ENCODE measurements at regions not wholly inside any gene's neighbourhood (a gene's known extent, or its start where the extent isn't known, plus 50 kb on each side); places are given as distances from the start of the nearest gene placed in this dataset.

DNA sequence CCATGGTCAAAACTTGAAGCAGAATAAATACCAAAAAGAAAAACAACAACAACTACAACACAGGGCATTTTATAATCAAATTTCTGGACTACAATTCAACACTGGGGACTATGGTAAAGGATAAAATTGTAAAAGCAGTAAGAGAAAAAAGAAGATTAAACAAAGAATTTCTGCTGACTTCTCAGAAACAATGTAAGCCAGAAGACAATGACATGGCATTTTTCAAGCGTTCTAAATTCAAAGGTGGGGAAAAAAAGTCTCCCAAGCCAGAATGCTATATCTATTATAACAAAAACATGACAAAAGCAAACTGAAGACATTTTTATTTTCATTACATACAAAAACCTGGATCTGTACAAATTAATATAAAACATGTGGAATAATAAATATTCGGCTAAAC is 433.1 kb downstream of the NPHP4 start:
- Mint-ChIP-seq H3K4me3 (no peak overlapping the region), H3K9me3 (peaks cover 12% of the 10 kb centered on the region), H3K27me3 (peaks cover 2% of the 10 kb centered on the region), H3K36me3 (ENCODE audit: low read depth) (no peaks in the 10 kb centered on the region), H3K4me1 (no peaks in the 10 kb centered on the region), H3K27ac (no peak overlapping the region)
- TF ChIP-seq, protein P1, sequence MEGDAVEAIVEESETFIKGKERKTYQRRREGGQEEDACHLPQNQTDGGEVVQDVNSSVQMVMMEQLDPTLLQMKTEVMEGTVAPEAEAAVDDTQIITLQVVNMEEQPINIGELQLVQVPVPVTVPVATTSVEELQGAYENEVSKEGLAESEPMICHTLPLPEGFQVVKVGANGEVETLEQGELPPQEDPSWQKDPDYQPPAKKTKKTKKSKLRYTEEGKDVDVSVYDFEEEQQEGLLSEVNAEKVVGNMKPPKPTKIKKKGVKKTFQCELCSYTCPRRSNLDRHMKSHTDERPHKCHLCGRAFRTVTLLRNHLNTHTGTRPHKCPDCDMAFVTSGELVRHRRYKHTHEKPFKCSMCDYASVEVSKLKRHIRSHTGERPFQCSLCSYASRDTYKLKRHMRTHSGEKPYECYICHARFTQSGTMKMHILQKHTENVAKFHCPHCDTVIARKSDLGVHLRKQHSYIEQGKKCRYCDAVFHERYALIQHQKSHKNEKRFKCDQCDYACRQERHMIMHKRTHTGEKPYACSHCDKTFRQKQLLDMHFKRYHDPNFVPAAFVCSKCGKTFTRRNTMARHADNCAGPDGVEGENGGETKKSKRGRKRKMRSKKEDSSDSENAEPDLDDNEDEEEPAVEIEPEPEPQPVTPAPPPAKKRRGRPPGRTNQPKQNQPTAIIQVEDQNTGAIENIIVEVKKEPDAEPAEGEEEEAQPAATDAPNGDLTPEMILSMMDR (IDR thresholded peaks at IDR 0.05): no peak
- ATAC-seq (ENCODE audit: low read depth) (no peak), DNase-seq (no peak)
- ChIA-PET POLR2A (no interaction called here), CTCF (no interaction called here)
- intact Hi-C loops (cut with micrococcal nuclease): no loop called here

DNA sequence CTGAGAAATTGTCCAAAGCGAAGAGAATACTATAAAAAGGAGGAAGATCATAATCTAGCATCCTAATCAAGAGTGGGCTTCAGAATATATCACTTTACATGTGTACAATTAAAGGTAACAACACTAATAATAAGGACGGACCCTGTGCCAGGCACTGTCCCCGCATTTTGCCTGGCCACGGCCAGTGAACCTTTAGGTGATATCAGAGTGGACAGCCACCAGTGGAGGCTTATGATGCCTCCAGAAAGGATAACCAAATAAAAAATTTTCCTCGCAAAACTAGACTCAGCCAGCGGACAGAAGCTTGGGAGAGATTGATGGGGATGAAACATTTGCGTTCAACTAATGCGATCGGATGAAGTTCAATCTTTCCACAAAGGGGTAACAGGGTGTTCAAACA is 436.4 kb downstream of the NPHP4 start:
- Mint-ChIP-seq H3K4me3 (no peak overlapping the region), H3K27ac (no peak overlapping the region), H3K9me3 (peaks cover 12% of the 10 kb centered on the region), H3K36me3 (ENCODE audit: low read depth) (no peaks in the 10 kb centered on the region), H3K4me1 (no peaks in the 10 kb centered on the region), H3K27me3 (peaks cover 4% of the 10 kb centered on the region)
- CTCF ChIA-PET: no interaction called here
- no peak for DNase-seq
- intact Hi-C loops (cut with micrococcal nuclease): no loop called here
- POLR2A ChIA-PET: no interaction called here
- TF ChIP-seq, protein P1 (IDR thresholded peaks at IDR 0.05): no peak
- no peak for ATAC-seq (ENCODE audit: low read depth)

DNA sequence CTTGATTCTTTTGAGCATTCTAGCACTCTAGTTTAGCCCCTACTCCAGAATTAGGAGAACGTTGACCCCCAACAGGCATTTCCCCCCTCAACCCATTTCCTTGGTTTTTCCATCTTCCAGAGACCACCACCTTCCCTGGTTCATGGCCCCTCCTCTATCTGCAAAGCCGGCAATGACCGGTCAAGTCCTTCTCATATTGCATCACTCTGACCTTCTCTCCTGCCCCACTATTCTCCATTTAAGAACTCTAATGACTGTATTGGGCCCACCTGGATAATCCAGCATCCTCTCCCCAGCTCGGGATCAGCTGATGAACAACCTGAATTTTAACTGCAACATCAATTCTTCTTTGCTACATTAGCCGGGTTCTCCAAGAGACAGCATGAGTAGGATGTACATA is 437.4 kb downstream of the NPHP4 start:
- Mint-ChIP-seq H3K9me3 (peaks cover 12% of the 10 kb centered on the region), H3K27ac (no peak overlapping the region), H3K4me3 (no peak overlapping the region), H3K36me3 (ENCODE audit: low read depth) (no peaks in the 10 kb centered on the region), H3K4me1 (no peaks in the 10 kb centered on the region), H3K27me3 (peaks cover 4% of the 10 kb centered on the region)
- ATAC-seq (ENCODE audit: low read depth): no peak
- ChIA-PET CTCF (no interaction called here), POLR2A (no interaction called here)
- DNase-seq: no peak
- intact Hi-C loops (cut with micrococcal nuclease): no loop called here
- TF ChIP-seq, protein P1 (IDR thresholded peaks at IDR 0.05): no peak

DNA sequence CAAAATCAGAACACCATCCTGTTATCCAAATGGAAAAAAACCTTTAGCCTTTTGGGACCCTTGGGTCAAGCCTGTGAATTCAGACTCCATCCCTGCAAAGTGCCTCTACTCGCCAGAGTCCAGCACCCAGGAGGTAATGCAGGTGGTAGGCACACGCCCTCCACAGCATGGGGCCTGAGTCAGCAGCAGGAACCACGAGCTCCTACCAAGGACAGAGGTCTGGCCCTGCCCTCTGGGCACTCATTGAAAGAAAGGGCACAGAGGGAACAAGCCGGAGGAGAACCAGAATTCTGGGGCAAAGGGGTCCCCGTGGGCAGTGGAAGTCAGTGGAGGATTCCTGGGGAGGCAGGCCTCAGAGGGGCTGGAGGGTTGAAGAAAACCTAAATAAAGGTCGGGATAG is 438.1 kb downstream of the NPHP4 start:
- Mint-ChIP-seq H3K4me1 (no peaks in the 10 kb centered on the region), H3K4me3 (no peak overlapping the region), H3K27me3 (peaks cover 4% of the 10 kb centered on the region), H3K36me3 (ENCODE audit: low read depth) (no peaks in the 10 kb centered on the region), H3K9me3 (peaks cover 12% of the 10 kb centered on the region), H3K27ac (no peak overlapping the region)
- intact Hi-C loops (cut with micrococcal nuclease): no loop called here
- CTCF ChIA-PET: no interaction called here
- TF ChIP-seq, protein P1 (IDR thresholded peaks at IDR 0.05): no peak
- DNase-seq: no peak
- ATAC-seq (ENCODE audit: low read depth): no peak
- POLR2A ChIA-PET: no interaction called here

DNA sequence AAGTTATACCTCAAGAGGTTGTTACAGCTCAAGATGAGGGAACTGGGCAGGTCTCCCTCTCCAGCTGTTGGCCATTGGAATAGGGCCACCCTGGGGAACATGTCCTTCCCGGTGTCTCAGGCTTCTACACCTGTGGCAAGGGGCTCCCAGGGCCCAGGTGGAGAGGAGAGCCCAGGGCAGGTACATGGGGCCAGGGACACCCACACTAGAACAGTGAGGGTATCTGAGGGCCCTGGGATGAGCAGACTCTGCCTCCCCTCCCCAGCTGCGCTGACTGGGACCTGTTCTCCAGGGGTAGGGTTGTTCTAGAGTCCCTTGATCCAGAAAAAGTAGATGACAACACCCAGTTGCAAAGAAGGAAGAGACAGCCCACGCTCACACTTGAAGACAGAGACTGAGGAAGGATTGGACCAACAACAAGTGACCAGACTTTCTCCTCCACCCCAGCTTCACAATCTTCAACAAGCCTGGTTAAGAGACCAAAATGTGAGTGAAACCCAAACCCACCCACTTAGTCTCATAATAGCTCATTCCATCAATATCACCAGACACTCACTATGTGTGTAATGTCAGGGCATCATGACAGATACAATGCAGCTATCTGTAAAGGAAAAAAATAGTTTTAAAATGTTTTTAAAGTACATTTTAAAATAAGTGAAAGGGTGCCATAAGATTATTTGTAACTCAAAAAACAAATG is 439.3 kb downstream of the NPHP4 start:
- ATAC-seq (ENCODE audit: low read depth) (no peak), DNase-seq (no peak)
- Mint-ChIP-seq H3K27me3 (peaks cover 4% of the 10 kb centered on the region), H3K9me3 (peaks cover 5% of the 10 kb centered on the region), H3K4me1 (no peaks in the 10 kb centered on the region), H3K4me3 (no peak overlapping the region), H3K36me3 (ENCODE audit: low read depth) (no peaks in the 10 kb centered on the region), H3K27ac (no peak overlapping the region)
- POLR2A ChIA-PET: no interaction called here
- CTCF ChIA-PET: no interaction called here
- TF ChIP-seq, protein P1 (IDR thresholded peaks at IDR 0.05): no peak
- intact Hi-C loops (cut with micrococcal nuclease): no loop called here

Data from activated B cell treated with CpG ODN at 0.5 μM for 24 hours (primary cell).